ENCODE measurements at regions not wholly inside any gene's neighbourhood (a gene's known extent, or its start where the extent isn't known, plus 50 kb on each side); places are given as distances from the start of the nearest gene placed in this dataset.

DNA sequence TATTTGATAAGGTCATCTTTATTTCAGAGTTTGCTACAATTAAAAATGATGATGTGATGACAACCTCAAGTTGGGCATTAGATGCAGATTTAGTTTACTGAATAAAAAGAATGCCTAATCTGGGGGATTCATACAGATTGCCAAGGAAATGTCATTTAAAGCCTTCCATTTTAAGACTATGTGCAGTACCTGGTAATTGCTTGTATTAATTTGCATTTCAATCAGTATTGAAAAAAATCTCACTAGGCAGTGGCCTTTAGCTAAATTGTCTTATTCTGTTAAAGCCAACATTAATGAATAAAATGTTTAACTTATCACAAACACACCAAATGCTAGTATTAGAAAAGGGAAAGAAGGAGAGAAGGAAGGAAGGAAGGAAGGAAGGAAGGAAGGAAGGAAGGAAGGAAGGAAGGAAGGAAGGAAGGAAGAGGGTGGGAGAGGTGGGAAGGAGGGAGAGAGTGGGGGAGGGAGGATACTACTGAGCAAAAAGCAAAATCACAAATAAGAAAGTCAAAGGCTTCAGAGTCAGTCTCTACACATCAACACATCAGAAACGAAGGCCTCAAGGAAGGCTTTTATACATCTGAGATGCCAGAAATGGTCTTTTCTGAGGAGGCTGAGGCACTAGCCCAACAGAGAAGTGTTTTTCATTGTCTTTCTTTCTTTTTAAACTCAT, 271.1 kb upstream of the CLEC14A start:
- DNase-seq (ENCODE audit: low read depth in 2 of 2, low spot score in 1 of 2): no peak

DNA sequence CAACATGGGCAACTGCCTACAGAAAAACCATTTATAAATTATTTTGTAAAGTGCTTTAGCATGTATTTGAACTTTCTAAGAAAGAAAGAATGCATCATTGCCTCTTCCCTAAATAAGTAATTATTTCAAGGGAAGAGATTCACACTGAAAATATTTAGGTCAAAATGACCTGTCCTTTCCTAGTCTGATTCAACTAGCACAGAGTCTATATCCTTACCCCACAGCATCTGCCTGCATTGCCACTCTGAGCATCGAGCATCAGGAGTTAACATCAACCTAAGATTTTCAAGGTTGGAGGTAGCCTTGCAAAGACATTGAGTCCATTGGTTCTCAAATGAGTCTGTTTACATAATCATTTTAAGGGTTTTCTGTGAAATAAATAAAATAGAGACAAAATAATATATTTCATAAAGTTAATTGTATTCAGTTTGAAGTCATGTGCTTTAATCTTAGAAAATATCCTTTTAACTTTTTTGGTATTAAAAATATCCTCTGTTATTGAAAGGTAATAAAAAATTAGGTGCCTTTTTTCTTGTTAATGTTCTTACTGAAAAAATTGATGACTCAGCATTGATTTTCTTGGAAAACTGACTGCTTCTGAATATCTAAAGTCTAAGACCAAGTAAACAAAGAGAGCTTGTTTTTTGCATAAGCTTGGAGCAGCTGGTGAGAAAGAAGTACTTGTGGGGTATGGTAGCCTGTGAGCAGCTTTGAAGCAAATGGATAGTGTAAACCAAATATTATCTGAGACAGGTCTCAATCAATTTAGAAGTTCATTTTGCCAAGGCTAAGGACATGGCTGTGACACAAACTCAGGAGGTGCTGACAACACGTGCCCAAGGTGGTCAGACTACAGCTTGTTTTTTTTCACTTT, 269.0 kb upstream of the CLEC14A start:
- no peak for DNase-seq (ENCODE audit: low read depth in 2 of 2, low spot score in 1 of 2)

DNA sequence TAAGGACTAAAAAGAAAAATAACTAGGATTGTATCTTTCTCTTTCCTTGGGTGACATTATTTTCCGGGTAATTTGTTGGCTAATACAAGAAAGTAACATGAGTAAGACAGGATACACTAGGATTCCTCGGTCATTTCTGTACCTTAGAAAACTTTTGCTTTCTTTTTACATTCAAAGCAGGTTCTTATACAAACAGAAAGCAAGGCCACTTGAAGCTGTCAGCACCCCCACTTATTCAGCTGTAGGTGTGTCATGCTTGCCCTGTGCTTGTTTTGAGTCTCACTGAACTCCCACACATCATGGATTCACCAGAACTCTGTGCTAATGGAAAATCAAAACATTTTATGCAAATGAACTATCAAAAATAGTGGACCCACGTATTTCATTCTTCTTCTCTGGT, 266.8 kb upstream of the CLEC14A start:
- DNase-seq (ENCODE audit: low read depth in 2 of 2, low spot score in 1 of 2): no peak

DNA sequence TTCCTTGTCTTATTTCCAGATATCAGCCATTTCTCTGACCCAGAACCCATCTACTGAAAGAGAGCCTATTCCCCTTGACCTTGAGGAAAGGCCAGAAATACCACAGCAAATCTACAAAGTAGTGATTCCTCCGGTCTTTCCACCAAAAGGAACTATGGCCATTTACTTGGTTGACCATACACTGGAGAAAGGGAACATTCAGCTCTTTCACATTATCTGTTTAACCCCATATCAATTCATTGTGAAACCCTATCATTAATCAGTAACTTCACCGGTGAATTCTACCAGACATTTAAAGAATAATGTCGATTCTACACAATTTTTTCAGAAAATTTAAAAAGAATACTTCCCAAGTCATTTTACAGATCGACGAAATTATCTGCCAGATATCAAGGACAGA, 265.7 kb upstream of the CLEC14A start:
- no peak for DNase-seq (ENCODE audit: low read depth in 2 of 2, low spot score in 1 of 2)

DNA sequence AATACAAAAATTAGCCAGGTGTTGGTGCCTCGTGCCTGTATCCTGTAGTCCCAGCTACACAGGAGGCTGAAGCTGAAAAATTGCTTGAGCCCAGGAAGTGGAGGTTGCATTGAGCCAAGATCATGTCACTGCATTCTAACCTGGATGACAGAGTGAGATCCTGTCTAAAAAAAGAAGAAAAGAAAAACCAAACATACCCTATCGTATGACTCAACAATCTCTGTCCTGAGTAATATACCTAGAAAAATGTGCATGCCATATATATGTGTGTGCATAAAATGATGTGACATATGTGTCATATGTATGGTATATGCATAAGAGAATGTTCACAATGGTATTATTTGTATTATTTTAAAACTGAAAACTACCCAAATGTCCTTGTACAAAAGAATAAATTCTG, 261.5 kb upstream of the CLEC14A start:
- DNase-seq (ENCODE audit: low read depth in 2 of 2, low spot score in 1 of 2): no peak

DNA sequence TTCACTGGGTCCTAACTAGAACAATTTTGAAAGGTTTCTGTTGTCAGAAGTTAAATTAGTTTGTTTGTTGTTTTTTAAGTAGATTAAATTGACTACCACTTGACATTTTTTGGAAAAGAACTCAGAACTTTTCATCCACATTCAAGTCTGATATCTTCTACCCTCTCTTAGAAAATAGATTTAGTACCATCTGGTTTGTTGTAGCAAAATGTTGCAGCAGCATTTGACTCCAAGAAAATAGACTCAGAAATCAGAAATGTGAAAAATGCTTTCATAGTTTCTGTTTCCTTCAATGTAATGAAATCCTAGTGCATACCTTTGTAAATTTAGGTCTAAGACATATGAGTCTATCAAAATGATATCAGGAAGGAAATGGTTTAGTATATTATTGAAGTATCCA, 256.3 kb upstream of the CLEC14A start:
- no peak for DNase-seq (ENCODE audit: low read depth in 2 of 2, low spot score in 1 of 2)

DNA sequence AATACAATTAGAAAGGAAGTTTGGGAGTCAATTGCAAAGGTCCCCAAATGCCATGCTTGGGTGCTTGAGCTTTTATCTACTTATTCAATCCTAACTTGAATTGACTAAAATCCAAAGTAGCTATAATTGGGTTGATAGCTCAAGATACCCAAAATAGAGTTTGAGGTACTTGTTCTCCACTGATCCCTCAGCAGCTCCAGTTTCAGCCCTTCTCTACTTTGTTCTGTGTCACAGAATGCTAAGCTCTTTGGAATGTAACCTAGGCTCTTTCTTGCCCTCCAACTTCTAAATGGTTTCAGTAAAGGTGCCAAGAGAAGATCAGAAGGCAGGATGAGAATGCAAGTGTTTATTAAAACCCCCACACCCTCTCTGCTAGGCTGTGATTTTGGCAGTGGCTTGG, 251.4 kb upstream of the CLEC14A start:
- no peak for DNase-seq (ENCODE audit: low read depth in 2 of 2, low spot score in 1 of 2)

DNA sequence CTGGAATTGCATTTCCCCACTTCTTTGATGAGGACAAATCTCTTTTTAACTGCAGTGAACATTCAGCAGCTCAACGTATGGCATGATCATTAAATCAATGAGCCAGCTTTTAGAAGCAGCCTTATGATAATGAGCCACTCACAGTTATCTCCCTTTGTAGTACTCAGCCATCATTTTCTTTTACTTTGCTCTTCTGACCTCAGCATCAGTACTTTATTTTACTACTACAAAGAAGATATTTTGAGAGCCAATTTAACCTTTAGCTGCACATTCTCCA, 250.0 kb upstream of the CLEC14A start:
- no peak for DNase-seq (ENCODE audit: low read depth in 2 of 2, low spot score in 1 of 2)

DNA sequence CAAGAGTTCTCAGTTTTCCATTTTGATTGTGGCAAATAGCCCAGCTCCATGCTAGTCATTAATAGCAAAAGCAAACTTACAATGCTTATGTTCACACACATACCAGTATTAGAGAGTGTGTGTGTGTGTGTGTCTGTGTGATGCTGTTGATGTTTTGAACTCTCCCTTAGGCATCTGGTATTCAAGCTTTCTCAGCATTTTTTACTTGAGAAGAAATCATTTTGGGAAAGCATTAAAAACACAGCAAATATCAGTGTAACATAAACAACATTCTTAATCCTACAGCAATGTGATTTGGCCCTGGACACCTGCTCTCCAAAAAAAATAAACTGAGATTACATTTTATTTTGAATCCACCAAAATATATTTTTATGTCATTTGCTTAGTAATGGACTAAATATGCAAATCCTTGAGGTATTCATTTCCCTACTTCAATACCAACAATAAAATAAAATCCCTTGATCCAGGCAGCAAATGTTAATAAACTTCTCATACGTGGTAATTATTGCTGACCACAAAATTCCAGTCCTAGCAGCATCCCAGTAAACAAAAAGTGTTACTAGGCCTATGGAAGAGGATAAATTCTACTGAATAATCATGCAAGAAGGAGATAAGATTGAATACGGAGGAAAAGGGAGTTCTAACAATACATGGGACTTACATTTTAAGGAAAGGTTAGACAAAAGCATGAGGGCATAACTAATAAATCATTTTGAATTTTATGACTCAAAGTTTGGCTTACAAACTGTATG, 249.5 kb upstream of the CLEC14A start:
- DNase-seq (ENCODE audit: low read depth in 2 of 2, low spot score in 1 of 2): no peak

DNA sequence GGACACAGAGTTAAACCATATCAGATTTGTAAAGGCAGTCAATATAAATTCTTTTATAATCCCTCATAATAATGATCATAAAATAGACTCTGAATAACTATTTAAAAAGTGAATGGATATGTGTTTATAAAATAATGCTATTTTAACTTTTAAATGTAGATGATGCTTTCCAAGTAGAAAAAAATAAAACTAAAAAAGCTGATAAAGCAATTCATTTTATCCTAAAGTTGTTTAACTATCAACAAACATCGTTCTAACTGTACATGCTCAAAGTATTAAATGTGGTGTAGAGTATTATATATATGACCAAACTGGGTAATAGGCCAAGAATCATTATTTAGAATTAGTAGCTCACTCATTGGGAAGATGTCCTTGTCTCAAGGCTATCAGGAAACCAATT, 248.3 kb upstream of the CLEC14A start:
- no peak for DNase-seq (ENCODE audit: low read depth in 2 of 2, low spot score in 1 of 2)

DNA sequence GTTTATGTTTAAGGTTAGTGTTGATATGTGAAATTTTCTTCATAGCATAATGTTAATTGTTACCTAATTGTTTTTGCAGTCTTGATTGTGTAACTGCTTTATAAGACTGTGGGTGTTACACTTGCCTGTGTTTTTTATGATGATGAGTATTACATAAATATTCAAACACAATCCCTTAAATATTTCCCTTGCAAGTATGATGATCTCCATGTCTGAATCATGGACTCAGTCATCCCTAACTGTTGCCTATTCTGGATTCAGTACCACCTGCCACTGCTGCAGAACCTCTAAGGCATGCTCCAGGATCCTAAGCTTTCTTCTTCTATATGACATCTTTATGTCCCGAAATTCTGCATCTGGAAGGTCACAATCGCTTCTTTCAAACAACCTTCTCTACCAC, 246.3 kb upstream of the CLEC14A start:
- no peak for DNase-seq (ENCODE audit: low read depth in 2 of 2, low spot score in 1 of 2)

DNA sequence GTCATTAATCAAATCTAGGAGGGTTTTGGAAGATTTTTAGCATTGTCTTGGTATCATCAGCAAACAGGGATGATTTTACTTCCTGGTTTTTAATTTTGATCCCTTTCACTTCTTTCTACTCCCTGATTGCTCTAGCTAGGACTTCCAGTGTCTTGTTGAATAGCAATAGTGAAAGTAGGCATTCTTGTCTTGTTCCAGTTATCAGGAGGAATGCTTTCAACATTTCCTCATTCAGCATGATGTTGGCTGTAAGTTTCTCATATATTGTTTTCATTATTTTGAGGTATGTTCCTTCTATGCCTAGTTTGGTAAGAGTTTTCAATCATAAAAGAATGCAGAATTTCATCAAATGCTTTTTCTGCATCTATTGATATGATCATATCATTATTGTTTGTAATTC, 244.2 kb upstream of the CLEC14A start:
- DNase-seq (ENCODE audit: low read depth in 2 of 2, low spot score in 1 of 2): no peak

DNA sequence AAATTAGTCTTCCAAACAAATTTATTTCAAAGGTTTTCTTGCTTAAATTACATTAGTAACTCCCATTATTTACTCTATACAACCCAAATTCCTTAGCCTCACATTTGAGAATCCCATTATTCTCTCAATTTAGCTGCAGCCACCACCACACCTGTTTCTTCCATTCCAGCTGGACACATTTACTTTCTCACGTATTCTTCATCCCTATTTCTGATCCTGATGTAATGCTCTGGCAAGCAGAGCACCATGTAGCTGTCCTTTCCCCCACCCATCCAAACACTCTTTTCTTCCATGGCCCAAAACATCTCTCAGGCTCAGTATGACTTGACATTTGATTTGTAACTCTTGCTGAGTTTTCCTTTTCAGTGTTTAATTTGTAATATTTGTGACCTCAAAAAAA, 240.2 kb upstream of the CLEC14A start:
- no peak for DNase-seq (ENCODE audit: low read depth in 2 of 2, low spot score in 1 of 2)

DNA sequence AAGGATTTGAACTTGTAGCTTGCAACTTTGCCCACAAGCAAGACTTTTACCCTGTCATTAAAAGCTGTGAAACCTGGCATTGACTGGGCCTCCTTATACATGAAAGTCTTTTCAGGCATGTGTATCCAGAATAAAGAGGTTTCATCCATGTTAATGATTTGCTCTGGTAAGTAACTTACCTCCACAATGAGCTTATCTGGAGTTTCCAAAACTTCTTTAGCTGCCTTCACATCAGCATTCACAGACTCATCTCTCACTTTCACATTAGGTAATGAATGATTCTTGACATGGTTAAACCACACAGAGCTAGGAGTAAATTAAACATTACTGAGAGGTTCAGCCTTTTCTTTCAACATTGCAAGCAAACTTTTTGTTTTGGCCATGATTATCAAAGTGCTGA, 234.4 kb upstream of the CLEC14A start:
- no peak for DNase-seq (ENCODE audit: low read depth in 2 of 2, low spot score in 1 of 2)

DNA sequence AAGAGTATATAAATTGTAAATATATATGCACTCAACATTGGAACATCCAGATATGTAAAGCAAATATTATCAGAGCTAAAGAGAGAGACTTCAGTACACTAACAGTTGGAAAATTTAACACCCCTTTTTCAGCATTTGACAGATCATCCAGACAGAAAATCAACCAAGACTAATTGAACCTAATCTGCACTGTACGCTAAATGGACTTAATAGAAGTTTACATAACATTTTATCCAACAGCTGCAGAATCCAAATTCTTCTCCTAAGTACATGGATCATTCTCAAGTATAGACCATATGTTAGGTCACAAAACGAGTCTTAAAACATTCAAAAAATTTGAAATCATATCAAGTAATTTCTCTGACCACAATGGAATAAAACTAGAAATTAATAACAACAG, 229.1 kb upstream of the CLEC14A start:
- DNase-seq (ENCODE audit: low read depth in 2 of 2, low spot score in 1 of 2): no peak

DNA sequence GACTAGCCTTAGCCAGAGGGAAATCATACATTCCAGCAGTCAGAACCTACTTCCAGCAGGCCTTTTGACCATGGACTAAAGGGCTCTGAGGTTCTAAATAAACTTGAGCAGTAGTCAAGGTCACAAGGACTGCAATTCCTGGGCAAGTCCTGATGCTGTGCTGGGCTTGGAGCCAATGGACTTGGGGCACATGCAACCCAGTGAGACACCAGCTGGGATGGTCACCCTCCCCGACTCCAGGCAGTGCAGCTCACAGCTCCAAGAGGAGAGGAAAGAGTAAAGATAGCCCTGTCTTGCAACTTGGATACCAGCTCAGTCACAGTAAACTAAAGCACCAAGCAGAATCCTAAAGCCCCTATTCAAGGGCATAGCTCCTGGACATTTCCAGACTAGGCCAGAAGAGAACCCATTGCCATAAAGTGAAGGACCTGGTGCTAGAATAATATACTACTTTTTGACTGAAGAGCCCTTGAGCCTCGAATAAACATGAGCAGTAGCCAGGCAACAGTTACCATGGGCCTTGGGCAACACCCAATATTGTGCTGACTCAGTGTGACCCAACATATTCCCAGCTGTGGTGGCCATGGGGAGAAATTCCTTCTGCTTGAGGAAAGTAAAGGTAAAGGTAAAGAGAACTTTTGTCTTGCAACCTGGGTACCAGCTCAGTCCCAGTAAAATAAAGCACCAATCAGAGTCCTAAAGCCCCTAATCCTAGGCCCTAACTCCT, 226.2 kb upstream of the CLEC14A start:
- no peak for DNase-seq (ENCODE audit: low read depth in 2 of 2, low spot score in 1 of 2)

DNA sequence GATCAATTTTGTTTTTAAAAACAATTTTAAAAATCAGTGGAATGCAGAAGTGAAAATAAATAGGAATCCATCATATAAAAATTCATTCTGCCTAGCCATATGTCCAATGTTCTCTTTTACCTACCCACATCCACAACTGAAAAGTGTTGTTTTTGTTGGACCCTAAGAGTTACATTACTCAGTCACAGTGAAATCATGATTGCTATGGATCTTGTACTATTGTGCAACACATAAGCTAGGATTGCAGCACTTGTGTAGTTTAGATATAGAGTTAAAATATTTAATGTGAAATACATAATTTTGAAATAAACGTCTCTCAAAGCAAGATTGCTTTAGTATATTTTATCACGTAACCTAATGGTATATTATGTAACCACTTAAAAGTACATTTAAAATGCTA, 213.3 kb upstream of the CLEC14A start:
- DNase-seq (ENCODE audit: low read depth in 2 of 2, low spot score in 1 of 2): no peak

DNA sequence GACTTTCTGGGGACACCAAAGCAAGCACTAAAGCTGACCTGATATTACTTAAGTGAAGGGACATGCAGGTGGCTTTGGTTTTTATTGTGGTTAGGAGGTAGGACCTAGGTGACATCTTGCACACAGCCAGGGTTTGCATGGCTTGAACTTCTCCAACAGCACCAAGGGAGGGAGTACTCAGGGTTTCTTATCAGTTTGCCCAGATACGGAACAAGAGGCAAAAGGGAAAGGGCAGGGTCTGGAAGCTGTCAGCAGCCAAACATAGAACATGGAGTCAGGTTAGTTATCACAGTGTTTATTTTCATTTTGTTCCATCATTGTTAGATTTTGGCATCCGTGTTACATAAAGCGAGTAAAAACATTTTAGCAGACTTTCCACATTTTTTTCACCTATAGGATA, 186.3 kb upstream of the CLEC14A start:
- no peak for DNase-seq (ENCODE audit: low read depth in 2 of 2, low spot score in 1 of 2)

DNA sequence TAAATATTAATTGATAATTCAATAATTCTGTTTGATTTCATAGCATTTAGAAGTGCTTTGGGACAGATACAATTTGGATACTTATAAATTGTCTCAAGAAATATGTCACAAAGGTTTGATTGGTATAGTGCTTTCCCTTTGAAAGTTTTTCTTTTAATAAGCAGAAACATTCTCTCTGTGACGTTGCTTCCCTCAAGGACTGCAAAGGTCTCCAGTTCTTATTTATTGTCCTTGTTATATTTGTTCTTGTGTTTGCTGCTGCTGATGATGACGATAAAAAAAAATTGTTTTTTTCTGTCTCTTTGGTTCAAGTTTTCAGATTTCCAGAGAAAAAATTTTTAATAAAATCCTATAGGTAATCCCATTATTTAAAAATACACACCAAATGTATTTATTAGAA, 176.3 kb upstream of the CLEC14A start:
- DNase-seq (ENCODE audit: low read depth in 2 of 2, low spot score in 1 of 2): no peak

DNA sequence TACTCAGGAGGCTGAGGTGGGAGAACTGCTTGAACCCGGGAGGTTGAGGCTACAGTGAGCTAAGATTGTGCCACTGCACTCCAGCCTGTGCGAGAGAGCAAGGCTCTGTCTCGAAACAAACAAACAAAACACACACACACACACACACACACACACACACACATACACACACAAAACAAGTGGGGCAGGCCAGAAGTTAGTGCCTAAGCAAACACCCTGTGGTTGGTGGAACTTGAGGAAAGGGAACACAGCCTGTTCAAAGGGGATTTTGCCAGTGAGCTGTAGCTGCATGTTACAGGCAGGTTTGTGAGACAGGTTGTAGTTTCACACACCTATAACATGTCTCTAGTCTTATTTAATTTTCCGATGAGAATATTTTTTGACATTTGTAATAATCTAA, 175.3 kb upstream of the CLEC14A start:
- DNase-seq (ENCODE audit: low read depth in 2 of 2, low spot score in 1 of 2): no peak

DNA sequence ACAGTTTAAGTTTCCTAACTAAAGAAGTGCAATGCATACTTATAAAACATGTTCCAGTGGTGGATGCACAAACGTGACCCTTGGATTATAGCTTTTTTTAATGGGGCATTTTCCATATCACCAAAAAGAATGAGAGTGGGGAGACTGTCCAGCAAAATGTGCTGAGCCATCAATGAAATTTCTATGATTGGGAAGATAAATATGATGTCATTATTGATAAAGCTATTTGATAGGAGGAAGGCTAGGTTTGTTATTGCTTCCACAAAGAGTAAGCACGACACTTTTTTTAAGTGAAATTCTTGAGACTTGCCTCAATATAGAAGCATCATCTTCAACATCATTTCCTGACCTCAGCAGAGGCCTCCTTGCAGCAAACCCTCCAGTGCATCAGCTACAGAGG, 174.6 kb upstream of the CLEC14A start:
- DNase-seq (ENCODE audit: low read depth in 2 of 2, low spot score in 1 of 2): no peak
